OCI-LY1 (cell line): ENCODE measurements at regions not wholly inside any gene's neighbourhood (a gene's known extent, or its start where the extent isn't known, plus 50 kb on each side); places are given as distances from the start of the nearest gene placed in this dataset.

Experiments used
- EZH2 ChIP-seq: fragments of 200-600 bp; sonication (generic), shearing (Covaris generic); IDR thresholded peaks from 2 replicates; pipeline ENCODE4 v1.8.0; 2017; ENCODE audit warnings: borderline replicate concordance, mixed run types, mild to moderate bottlenecking, antibody characterized with exemption, low read length, moderate library complexity, mixed read lengths
- TF ChIP-seq, protein P1 (sequence below): fragments of 200-600 bp; sonication (generic), shearing (Covaris generic); IDR thresholded peaks from 2 replicates; pipeline ENCODE4 v1.5.1; 2017; ENCODE audit warnings: mild to moderate bottlenecking, antibody characterized with exemption, low read length, moderate library complexity, mixed read lengths

DNA sequence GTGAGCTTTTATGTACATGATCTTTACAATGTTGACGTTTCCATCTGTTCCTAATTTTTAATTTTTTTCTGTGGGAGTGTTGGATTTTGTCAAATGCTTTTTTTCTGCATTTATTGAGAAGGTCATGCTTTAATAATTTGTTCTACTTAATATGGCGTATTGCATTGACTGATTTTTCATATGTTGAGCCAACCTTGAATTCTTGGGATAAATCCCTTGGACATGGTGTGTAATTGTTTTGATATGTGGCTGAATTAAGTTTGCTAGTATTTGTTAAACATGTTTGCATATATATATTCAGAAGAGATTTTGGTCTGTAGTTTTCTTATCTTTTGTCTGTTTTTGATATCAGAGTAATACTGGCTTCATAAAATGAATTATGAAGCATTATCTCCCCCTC lies 256.7 kb downstream of the EDEM1 start:
- TF ChIP-seq, protein P1, sequence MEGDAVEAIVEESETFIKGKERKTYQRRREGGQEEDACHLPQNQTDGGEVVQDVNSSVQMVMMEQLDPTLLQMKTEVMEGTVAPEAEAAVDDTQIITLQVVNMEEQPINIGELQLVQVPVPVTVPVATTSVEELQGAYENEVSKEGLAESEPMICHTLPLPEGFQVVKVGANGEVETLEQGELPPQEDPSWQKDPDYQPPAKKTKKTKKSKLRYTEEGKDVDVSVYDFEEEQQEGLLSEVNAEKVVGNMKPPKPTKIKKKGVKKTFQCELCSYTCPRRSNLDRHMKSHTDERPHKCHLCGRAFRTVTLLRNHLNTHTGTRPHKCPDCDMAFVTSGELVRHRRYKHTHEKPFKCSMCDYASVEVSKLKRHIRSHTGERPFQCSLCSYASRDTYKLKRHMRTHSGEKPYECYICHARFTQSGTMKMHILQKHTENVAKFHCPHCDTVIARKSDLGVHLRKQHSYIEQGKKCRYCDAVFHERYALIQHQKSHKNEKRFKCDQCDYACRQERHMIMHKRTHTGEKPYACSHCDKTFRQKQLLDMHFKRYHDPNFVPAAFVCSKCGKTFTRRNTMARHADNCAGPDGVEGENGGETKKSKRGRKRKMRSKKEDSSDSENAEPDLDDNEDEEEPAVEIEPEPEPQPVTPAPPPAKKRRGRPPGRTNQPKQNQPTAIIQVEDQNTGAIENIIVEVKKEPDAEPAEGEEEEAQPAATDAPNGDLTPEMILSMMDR: no peak
- no peak for TF ChIP-seq EZH2
